GM12878 (cell line): ENCODE measurements at regions not wholly inside any gene's neighbourhood (a gene's known extent, or its start where the extent isn't known, plus 50 kb on each side); places are given as distances from the start of the nearest gene placed in this dataset.

ENCODE experiments used
- ATAC-seq: fragments of 200-7000 bp; cut with Tn5 transposase; 3 replicates; pipeline ENCODE4 v1.9.1; 2020; ENCODE audit warnings: mild to moderate bottlenecking, moderate library complexity
- BruUV-seq: library from RNA; stranded (reverse); fragments of 400-500 nt; replicated peaks from 2 replicates; lab custom pipeline; 2021; lab: Mats Ljungman, UMichigan
- CTCF ChIA-PET: fragments of 300-600 bp; sonication (Branson Sonifier 250); formaldehyde crosslinking; extraction: SDS; loops from one replicate; lab custom pipeline; 2021; ENCODE audit warnings: inconsistent platforms; lab: Yijun Ruan, JAX
- POLR2A ChIA-PET: fragments of 350-600 bp; formaldehyde crosslinking; extraction: SDS; loops from one replicate; lab custom pipeline; 2021; ENCODE audit warnings: inconsistent platforms; lab: Charles Lee
- RAD21 ChIA-PET: fragments of 300-600 bp; sonication (Branson Sonifier 250); formaldehyde crosslinking; loops from one replicate; lab custom pipeline; 2023; ENCODE audit warnings: antibody characterized with exemption; ENCODE audit not compliant: unreplicated experiment; lab: Charles Lee
- SMC1A ChIA-PET: fragments of 300-600 bp; sonication (Branson Sonifier 250); formaldehyde crosslinking; loops from one replicate; lab custom pipeline; 2023; ENCODE audit not compliant: unreplicated experiment, uncharacterized antibody; lab: Charles Lee
- DNase-seq: peaks from one replicate; pipeline ENCODE4 v3.0.0-alpha.2; 2011; ENCODE audit warnings: low read depth, low spot score
- FAIRE-seq: peaks from 3 replicates; lab custom pipeline; 2011; peaks lifted over from hg19 to GRCh38; lab: Jason Lieb, UNC
- H2AFZ ChIP-seq: 2 replicates; pipeline ENCODE4 v1.6.0; 2011; ENCODE audit warnings: low read depth, low read length, control low read depth; ENCODE audit not compliant: control insufficient read depth
- H3K27ac ChIP-seq: 2 replicates; pipeline ENCODE4 v1.5.1; 2011; ENCODE audit warnings: control low read depth; ENCODE audit not compliant: control insufficient read depth, insufficient read depth
- H3K27me3 ChIP-seq, 2 experiments: replicated peaks in 1 of 2; 2 replicates each; pipeline versions ENCODE4 v1.6.0 to v1.6.1; 2011; ENCODE audit warnings: low read length in 1 of 2; ENCODE audit not compliant: control insufficient read depth in 2 of 2, insufficient read depth in 2 of 2
- H3K36me3 ChIP-seq, 2 experiments: 2 replicates each; pipeline ENCODE4 v1.5.1; 2011; ENCODE audit warnings: low read length in 1 of 2; ENCODE audit not compliant: control insufficient read depth in 2 of 2, insufficient read depth in 2 of 2
- H3K4me1 ChIP-seq: 2 replicates; pipeline ENCODE4 v1.6.1; 2011; ENCODE audit warnings: mild to moderate bottlenecking, low read length, moderate library complexity, mixed read lengths; ENCODE audit not compliant: control insufficient read depth, insufficient read depth
- H3K4me2 ChIP-seq: 2 replicates; pipeline ENCODE4 v1.6.0; 2011; ENCODE audit warnings: control low read depth; ENCODE audit not compliant: control insufficient read depth, insufficient read depth
- H3K4me3 ChIP-seq: fragments of 200-600 bp; sonication (generic); 2 replicates; pipeline ENCODE4 v1.5.1; 2016
- H3K79me2 ChIP-seq: 2 replicates; pipeline ENCODE4 v1.6.0; 2011; ENCODE audit warnings: low read length; ENCODE audit not compliant: control insufficient read depth, insufficient read depth
- H3K9ac ChIP-seq: 2 replicates; pipeline ENCODE4 v1.8.0; 2011; ENCODE audit warnings: low read length, control low read depth, mixed read lengths; ENCODE audit not compliant: control insufficient read depth, insufficient read depth
- H3K9me3 ChIP-seq: replicated peaks from 3 replicates; pipeline ENCODE4 v1.5.1; 2011; ENCODE audit warnings: mild to moderate bottlenecking, low read length; ENCODE audit not compliant: control insufficient read depth, insufficient read depth
- H4K20me1 ChIP-seq: 2 replicates; pipeline ENCODE4 v1.6.0; 2011; ENCODE audit not compliant: control insufficient read depth, insufficient read depth
- CHD2 ChIP-seq: IDR thresholded peaks from 2 replicates; pipeline ENCODE4 v1.6.1; 2011; ENCODE audit warnings: low read depth, low read length, improper control_type of control experiment, borderline replicate concordance
- CREM ChIP-seq: IDR thresholded peaks from 2 replicates; pipeline ENCODE4 v1.6.1; 2014; ENCODE audit warnings: antibody characterized with exemption, low read depth
- DPF2 ChIP-seq: fragments of 450-650 bp; IDR thresholded peaks from 2 replicates; pipeline ENCODE4 v1.6.1; 2017; ENCODE audit warnings: mild to moderate bottlenecking
- EED ChIP-seq: sonication (generic); IDR thresholded peaks from 2 replicates; pipeline ENCODE4 v1.6.1; 2016; ENCODE audit warnings: antibody characterized with exemption, low read depth
- POU2F2 ChIP-seq: IDR thresholded peaks from 3 replicates; pipeline ENCODE4 v1.6.1; 2011; ENCODE audit warnings: low read depth, mild to moderate bottlenecking, low read length, borderline replicate concordance
- RELA ChIP-seq: fragments of 450-650 bp; IDR thresholded peaks from 2 replicates; pipeline ENCODE4 v1.8.0; 2014; ENCODE audit warnings: borderline replicate concordance; ENCODE audit not compliant: partially characterized antibody
- SMAD1 ChIP-seq: fragments of 450-650 bp; IDR thresholded peaks from 2 replicates; pipeline ENCODE4 v1.6.1; 2018; ENCODE audit warnings: mild to moderate bottlenecking, low read depth; ENCODE audit not compliant: partially characterized antibody
- SP1 ChIP-seq: IDR thresholded peaks from one replicate; pipeline ENCODE4 v1.6.1; 2011; ENCODE audit warnings: low read depth, low read length
- SUZ12 ChIP-seq: fragments of 200-600 bp; sonication (generic); IDR thresholded peaks from one replicate; pipeline ENCODE4 v1.6.1; 2018; ENCODE audit warnings: antibody characterized with exemption, mild to moderate bottlenecking; ENCODE audit not compliant: unreplicated experiment
- ZNF217 ChIP-seq: fragments of 450-650 bp; IDR thresholded peaks from 2 replicates; pipeline ENCODE4 v1.6.1; 2017; ENCODE audit warnings: antibody characterized with exemption, mild to moderate bottlenecking
- WGBS: methylation state at CpG from one replicate; pipeline ENCODE4 v1.1.6; 2016; ENCODE audit warnings: low lambda C conversion rate; ENCODE audit not compliant: insufficient replicate concordance, insufficient coverage; ENCODE audit errors: missing lambda C conversion rate; 5-methylcytosine and 5-hydroxymethylcytosine counted together
- in situ Hi-C: fragments of 300-500 bp; cut with MboI; formaldehyde crosslinking; loops from 9 replicates; pipeline ENCODE4 v1.14.3; 2018; ENCODE audit warnings: mixed read lengths
- intact Hi-C: fragments of 100-400 bp; cut with micrococcal nuclease; formaldehyde crosslinking; loops from one replicate; pipeline ENCODE4 v1.14.2; 2022; ENCODE audit not compliant: unreplicated experiment
- TF ChIP-seq, protein P1 (sequence below): fragments of 450-650 bp; IDR thresholded peaks from 2 replicates; pipeline ENCODE4 v1.6.1; 2017; ENCODE audit warnings: mild to moderate bottlenecking, moderate library complexity
- TF ChIP-seq, protein P2 (sequence below): fragments of 450-650 bp; formaldehyde crosslinking; IDR thresholded peaks from 2 replicates; pipeline ENCODE4 v1.4.0; 2020; ENCODE audit warnings: mild to moderate bottlenecking, moderate library complexity
- TF ChIP-seq, protein P3 (sequence below): IDR thresholded peaks from 2 replicates; pipeline ENCODE4 v1.6.1; 2012; ENCODE audit warnings: low read depth, low read length, improper control_type of control experiment
- TF ChIP-seq, protein P4 (sequence below): IDR thresholded peaks from 2 replicates; pipeline ENCODE4 v1.6.1; 2011; ENCODE audit warnings: borderline replicate concordance, low read depth, mild to moderate bottlenecking, moderate library complexity, mixed read lengths, low read length; ENCODE audit not compliant: insufficient read depth; ENCODE audit errors: extremely low read length

DNA sequence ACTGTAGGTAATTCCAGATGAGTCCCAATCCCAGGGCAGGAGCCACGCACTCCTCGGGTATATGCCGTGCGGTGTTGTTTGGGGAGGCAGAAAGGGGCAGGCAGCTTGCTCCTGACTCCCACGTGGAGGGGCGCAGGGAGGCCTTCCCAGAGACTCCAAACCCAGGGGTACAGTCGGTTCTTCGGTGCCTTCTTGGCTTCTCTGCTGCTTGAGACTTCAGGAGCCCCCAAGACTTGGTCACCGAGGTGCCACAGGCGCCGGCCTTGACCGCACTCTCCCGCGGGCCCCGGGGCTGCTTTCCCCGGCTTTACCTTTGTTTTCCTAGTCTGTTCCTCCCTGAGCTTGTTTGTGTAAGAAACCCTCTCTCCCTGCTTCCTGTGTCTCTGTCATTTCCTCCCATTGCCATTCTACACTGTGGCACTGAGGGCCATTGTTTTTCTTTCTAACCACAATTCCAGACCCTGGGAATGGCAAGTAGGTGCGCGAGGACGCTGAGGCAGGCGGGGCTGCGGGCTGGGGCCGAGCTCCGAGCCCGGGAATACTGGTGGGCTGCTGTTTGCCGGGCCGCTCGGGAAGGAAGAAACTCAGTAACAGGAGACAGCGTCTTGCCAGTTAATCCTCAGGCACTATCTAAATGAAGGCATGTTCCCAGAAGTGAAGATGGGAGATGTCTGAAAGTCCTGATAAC lies 215.6 kb upstream of the HEY2 start:
- ChIA-PET POLR2A (no interaction called here), RAD21 (no interaction called here), CTCF (no interaction called here), SMC1A (no interaction called here)
- Histone ChIP-seq H3K27me3 (peaks cover 0 to 1% of the 10 kb centered on the region in 2 experiments; a peak in 2 of 4 replicates), H2AFZ (no peak overlapping the region), H3K36me3 (no peaks in the 10 kb centered on the region), H3K79me2 (no peaks in the 10 kb centered on the region), H3K9me3 (no peaks in the 10 kb centered on the region), H4K20me1 (no peaks in the 10 kb centered on the region), H3K4me2 (no peak overlapping the region), H3K4me3 (no peak overlapping the region), H3K9ac (no peak overlapping the region), H3K27ac (no peak overlapping the region), H3K4me1 (no peaks in the 10 kb centered on the region)
- in situ Hi-C loops (no loop called here), intact Hi-C loops (no loop called here)
- ATAC-seq (no peak), DNase-seq (no peak), FAIRE-seq (no peak)
- no TSS peak for BruUV-seq
- WGBS = 30% methylated on average over 28 of the region's 28 CpGs
- no peak for TF ChIP-seq SUZ12
- no peak for TF ChIP-seq SP1
- TF ChIP-seq, protein P1, sequence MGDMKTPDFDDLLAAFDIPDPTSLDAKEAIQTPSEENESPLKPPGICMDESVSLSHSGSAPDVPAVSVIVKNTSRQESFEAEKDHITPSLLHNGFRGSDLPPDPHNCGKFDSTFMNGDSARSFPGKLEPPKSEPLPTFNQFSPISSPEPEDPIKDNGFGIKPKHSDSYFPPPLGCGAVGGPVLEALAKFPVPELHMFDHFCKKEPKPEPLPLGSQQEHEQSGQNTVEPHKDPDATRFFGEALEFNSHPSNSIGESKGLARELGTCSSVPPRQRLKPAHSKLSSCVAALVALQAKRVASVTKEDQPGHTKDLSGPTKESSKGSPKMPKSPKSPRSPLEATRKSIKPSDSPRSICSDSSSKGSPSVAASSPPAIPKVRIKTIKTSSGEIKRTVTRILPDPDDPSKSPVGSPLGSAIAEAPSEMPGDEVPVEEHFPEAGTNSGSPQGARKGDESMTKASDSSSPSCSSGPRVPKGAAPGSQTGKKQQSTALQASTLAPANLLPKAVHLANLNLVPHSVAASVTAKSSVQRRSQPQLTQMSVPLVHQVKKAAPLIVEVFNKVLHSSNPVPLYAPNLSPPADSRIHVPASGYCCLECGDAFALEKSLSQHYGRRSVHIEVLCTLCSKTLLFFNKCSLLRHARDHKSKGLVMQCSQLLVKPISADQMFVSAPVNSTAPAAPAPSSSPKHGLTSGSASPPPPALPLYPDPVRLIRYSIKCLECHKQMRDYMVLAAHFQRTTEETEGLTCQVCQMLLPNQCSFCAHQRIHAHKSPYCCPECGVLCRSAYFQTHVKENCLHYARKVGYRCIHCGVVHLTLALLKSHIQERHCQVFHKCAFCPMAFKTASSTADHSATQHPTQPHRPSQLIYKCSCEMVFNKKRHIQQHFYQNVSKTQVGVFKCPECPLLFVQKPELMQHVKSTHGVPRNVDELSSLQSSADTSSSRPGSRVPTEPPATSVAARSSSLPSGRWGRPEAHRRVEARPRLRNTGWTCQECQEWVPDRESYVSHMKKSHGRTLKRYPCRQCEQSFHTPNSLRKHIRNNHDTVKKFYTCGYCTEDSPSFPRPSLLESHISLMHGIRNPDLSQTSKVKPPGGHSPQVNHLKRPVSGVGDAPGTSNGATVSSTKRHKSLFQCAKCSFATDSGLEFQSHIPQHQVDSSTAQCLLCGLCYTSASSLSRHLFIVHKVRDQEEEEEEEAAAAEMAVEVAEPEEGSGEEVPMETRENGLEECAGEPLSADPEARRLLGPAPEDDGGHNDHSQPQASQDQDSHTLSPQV = no peak
- TF ChIP-seq, protein P2, sequence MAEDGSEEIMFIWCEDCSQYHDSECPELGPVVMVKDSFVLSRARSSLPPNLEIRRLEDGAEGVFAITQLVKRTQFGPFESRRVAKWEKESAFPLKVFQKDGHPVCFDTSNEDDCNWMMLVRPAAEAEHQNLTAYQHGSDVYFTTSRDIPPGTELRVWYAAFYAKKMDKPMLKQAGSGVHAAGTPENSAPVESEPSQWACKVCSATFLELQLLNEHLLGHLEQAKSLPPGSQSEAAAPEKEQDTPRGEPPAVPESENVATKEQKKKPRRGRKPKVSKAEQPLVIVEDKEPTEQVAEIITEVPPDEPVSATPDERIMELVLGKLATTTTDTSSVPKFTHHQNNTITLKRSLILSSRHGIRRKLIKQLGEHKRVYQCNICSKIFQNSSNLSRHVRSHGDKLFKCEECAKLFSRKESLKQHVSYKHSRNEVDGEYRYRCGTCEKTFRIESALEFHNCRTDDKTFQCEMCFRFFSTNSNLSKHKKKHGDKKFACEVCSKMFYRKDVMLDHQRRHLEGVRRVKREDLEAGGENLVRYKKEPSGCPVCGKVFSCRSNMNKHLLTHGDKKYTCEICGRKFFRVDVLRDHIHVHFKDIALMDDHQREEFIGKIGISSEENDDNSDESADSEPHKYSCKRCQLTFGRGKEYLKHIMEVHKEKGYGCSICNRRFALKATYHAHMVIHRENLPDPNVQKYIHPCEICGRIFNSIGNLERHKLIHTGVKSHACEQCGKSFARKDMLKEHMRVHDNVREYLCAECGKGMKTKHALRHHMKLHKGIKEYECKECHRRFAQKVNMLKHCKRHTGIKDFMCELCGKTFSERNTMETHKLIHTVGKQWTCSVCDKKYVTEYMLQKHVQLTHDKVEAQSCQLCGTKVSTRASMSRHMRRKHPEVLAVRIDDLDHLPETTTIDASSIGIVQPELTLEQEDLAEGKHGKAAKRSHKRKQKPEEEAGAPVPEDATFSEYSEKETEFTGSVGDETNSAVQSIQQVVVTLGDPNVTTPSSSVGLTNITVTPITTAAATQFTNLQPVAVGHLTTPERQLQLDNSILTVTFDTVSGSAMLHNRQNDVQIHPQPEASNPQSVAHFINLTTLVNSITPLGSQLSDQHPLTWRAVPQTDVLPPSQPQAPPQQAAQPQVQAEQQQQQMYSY (CRISPR knock-in tag) = no peak
- TF ChIP-seq EED = no peak
- TF ChIP-seq, protein P3, sequence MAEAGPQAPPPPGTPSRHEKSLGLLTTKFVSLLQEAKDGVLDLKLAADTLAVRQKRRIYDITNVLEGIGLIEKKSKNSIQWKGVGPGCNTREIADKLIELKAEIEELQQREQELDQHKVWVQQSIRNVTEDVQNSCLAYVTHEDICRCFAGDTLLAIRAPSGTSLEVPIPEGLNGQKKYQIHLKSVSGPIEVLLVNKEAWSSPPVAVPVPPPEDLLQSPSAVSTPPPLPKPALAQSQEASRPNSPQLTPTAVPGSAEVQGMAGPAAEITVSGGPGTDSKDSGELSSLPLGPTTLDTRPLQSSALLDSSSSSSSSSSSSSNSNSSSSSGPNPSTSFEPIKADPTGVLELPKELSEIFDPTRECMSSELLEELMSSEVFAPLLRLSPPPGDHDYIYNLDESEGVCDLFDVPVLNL = no peak
- TF ChIP-seq, protein P4, sequence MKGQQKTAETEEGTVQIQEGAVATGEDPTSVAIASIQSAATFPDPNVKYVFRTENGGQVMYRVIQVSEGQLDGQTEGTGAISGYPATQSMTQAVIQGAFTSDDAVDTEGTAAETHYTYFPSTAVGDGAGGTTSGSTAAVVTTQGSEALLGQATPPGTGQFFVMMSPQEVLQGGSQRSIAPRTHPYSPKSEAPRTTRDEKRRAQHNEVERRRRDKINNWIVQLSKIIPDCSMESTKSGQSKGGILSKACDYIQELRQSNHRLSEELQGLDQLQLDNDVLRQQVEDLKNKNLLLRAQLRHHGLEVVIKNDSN = no peak
- no peak for TF ChIP-seq RELA
- no peak for TF ChIP-seq POU2F2
- no peak for TF ChIP-seq CREM
- TF ChIP-seq SMAD1 = no peak
- TF ChIP-seq DPF2 = no peak
- TF ChIP-seq ZNF217 = no peak
- TF ChIP-seq CHD2 = no peak
